GM21526 (cell line): ENCODE measurements at regions not wholly inside any gene's neighbourhood (a gene's known extent, or its start where the extent isn't known, plus 50 kb on each side); places are given as distances from the start of the nearest gene placed in this dataset.
"Not testable (repeated sequence)": the region's sequence is repeated elsewhere in the genome, so short reads cannot be mapped to it uniquely, and the experiment has no call there.

Experiments used
- ATAC-seq: cut with Tn5 transposase; IDR thresholded peaks from one replicate; pipeline ENCODE4 v1.9.1; 2021; ENCODE audit warnings: moderate library complexity; ENCODE audit not compliant: unreplicated experiment, low FRiP score

GRCh38 chr2:16104315-16104948 is 164.1 kb downstream of the MYCN start:
- no peak for ATAC-seq

DNA sequence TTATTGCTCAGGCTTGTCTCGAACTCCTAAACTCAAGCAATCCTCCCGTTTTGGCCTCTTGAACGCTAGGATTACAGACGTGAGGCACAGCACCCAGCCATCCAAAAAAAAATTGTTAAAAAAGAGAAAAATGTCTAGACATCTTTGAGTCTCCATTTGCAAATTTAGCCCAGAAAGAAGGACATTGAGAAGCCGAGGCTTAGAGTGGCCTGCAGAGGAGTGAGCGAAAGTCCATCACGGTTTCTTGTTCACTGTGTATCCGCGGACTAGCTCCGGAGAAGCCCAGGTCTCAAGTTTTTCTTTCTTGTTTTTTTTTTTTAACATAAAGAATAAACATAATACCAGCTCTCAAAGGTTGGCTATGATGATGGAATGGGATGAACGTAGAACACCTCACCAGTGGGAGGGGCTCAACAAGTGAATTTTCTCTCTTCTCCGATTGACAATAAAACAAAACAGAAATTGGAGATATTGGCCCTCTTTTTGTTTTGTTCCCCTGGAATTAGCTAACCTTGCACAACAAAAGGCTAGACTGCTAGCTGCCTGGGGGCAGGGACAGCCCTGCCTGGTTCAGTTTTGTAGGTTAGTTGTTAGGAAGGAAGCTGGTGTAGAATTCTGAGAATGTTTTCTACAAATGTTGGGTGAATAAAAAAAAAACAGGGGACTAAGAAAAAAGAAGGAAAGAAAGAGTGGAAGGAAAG is 163.4 kb downstream of the MYCN start:
- no peak for ATAC-seq

GRCh38 chr2:16102976-16103380 is 162.6 kb downstream of the MYCN start:
- no peak for ATAC-seq

DNA sequence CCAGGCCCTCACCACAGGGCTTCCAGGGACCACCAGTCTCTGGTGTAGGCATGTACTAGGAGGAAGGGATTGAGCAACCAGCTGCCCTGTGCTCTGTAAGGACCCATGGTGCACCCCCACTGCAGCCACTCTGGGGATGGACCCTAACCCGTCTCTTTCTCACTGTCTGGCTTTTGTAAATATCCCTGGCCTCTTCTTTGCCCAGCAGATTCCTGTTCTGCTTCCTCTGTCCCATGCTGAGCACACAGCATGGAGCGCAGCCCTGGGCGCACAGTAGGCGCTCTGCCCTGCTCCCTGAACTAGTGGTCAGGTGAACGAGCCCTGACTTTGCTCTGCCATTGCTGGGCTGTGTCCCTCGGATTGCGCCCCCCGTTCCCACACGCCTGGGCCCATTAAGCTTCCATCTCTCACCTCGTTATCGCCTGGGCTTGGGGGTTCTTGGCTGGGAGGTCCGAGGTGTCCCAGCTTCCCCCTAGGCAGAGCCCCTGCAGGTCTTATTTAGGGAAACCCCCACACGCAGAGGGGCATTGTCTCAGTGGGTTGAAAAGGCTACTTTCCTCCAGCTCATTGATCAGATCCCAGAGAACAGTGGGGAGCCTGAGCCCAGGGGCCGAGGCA is 162.1 kb downstream of the MYCN start:
- no peak for ATAC-seq

DNA sequence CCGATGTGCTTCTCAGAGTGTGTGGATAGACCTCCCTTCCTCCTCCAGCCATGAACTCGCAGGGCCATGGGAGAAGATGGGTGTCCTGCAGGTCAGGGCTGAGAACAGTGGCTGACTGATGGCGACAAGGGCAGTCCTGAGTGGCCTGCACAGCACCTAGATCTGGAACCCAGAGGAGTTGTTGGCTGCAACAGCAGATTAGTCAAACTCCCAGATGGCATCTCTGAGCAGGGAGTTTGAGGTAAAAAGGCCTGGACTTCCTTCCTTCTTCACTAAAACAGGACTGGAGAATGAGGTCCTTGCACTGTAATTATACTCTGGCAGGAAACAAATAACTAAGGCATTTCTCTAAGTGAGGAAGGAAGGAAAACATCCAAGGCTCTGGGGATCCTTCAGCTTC is 160.8 kb downstream of the MYCN start:
- ATAC-seq = no peak

DNA sequence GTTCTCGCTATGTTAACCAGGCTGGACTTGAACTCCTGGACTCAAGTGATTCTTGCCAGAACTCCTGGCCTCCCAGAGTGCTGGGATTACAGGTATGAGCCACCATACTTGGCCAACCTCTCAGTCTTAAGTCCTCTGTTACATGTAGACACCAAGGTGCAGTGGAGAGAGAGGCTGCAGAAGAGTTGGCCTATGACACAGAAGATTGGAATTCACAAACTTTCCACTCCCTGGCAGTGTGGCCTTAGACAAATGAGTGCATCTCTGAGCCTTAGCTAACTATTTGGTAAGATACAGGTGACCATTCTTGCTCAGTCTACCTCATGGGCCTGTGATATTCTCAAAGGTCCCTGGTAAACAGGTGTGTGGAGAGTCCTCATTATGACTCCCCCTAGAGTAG is 159.7 kb downstream of the MYCN start:
- no peak for ATAC-seq

DNA sequence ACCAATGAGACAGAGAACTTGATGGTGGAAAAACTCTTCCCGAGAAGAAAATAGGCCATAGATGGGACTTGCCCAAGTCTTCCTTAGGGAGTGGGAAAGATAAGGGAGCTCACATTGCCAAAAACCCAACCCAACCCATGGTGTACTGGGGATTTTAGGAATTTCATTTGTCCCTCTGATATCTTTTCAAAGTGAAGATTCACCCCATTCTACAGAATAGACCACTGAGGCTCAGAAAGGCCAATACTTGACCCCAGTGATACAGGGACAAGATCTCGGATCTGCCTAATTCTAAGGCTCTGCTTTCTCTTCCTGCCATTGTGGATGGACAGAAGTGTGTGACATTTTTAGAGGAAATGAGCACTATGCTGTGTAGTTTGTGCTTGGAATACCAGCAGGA is 159.0 kb downstream of the MYCN start:
- no peak for ATAC-seq

- no peak for ATAC-seq
Observed at GRCh38 chr2:16096962-16097361, 156.6 kb downstream of the MYCN start.

DNA sequence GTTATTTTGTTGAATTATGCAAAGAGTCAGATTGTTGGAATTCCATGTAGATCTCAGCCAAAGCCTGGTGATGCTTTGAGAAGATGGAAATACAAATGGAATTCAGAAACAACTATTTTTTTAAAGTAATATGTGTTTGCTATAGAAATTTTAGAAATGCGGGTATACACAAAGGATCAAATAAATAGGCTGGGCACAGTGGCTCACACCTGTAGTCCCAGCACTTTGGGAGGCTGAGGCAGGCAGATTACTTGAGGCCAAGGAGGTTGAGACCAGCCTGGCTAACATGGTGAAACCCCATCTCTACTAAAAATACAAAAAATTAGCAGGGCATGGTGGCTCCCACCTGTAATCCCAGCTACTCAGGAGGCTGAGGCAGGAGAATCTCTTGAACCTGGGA is 155.1 kb downstream of the MYCN start:
- not testable (repeated sequence) for ATAC-seq

DNA sequence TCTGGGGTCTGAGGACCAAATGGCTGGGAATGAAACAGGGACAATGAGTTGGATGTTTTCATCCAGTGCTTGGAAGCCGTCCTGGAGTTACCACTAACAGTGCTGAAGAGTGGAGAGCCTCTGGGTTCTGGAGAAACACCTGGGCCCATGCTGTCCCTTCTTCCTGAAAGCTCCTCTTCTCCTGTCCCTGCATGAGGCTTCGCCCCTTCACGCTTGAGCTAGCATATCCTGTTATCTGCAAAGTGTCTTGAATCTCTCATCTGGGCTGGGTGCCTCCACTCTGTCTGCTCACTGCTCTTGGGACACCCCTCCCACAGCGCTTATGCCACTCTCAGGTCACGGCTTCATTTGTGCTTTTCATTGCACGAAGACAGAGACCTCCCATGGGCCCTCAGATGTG is 154.5 kb downstream of the MYCN start:
- no peak for ATAC-seq

- no peak for ATAC-seq
Observed at GRCh38 chr2:16093639-16094529, 153.5 kb downstream of the MYCN start.

GRCh38 chr2:16092861-16093638 is 152.7 kb downstream of the MYCN start:
- ATAC-seq = no peak

DNA sequence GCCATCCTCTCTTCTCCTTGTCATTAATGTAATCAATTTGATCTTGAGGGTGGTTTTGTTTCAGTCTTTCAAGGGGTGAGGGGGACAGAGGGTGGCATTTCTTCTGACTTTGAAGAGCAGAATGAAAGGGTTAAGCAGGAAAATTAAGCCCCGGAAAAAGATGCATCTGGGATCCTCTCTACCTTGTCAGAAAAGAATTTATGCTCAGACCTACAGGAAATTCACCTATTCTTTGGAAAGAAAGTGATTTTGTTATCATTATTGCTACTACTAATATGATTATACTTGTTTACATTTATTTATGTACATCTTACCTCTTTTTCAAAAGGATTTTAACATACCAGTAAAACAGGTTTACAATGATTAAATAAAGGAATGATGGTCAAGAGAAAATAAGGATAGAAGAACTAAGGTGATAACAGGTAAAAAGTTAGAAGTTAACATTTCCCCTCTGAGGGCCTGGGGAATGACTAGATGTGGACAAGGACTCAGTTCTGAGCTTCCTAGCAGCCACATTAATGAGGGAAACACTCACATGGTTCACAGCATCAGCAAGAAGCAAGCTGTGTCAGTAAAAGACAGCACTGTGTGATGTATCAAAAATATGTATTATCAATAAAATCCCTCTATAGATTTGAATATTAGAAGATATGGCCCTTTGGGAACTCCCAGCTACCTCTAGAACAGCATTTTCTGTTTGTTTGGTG is 151.4 kb downstream of the MYCN start:
- ATAC-seq = no peak

DNA sequence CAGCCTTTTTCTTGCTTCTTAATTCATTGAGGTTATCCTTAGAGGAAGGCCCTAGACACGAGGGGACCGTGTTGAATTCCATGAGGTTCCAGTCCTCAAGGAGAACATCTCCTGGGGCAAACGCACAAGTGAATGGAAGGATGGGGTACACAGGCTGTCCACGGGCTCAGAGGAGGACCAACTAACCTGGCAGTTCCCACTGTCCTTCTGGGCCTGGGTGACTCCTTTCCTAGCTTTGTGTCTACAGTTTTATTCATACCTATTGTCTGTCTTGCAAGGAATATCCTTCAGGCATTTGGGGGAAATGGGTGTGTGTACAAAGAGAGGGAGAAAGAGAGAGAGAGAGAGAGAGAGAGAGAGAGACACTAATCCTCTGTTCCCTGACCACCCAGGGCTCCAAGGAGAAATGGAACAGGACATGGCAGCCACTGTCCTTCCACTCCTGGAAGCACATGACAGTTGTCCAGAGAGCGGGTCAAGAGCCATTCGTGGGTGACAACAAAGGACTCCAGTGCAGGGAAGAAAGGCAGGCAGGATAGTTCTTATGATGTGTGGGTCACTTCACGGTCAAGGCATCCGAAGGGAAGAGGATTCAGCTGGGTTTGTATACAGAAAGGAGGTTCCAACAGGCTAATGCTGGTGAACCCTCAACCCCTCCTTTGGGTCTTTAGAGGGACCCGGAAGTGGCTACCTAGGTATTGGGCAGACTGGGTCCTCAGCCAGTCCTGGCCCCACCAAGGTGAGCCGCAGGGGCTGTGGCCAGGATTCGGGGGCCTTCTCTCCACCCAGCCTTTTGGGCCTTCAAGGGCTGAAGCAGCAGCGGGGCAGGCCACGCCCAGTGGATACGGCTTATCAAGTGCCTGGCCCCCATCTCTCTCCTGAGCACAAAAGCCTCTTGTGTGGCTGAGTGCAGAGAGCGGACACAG is 150.6 kb downstream of the MYCN start:
- ATAC-seq = no peak

DNA sequence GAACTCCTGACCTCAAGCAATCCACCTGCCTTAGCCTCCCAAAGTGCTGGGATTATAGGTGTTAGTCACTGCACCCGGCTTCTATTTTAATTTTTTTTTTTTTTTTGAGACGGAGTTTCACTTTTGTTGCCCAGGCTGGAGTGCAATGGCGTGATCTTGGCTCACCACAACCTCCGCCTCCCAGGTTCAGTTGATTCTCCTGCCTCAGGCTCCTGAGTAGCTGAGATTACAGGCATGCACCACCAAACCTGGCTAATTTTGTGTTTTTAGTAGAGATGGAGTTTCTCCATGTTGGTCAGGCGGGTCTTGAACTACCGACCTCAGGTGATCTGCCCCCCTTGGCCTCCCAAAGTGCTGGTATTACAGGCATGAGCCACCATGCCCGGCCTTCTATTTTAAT is 149.1 kb downstream of the MYCN start:
- not testable (repeated sequence) for ATAC-seq

DNA sequence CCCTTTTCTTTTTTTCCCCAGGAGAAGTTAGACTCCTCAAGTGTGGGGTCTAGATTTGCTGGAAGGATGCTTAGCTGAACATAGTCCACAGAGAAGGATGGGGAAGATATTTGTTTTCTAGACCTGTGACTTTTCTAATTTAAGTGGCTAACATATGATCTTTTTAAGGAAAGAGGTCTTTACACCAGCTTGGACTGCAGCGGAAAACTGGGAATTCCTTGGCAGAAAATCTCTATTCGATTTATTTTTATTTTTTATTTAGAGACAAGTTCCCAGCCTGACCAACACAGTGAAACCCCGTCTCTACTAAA is 148.4 kb downstream of the MYCN start:
- no peak for ATAC-seq

- no peak for ATAC-seq
Observed at GRCh38 chr2:16088035-16088801, 147.9 kb downstream of the MYCN start.

DNA sequence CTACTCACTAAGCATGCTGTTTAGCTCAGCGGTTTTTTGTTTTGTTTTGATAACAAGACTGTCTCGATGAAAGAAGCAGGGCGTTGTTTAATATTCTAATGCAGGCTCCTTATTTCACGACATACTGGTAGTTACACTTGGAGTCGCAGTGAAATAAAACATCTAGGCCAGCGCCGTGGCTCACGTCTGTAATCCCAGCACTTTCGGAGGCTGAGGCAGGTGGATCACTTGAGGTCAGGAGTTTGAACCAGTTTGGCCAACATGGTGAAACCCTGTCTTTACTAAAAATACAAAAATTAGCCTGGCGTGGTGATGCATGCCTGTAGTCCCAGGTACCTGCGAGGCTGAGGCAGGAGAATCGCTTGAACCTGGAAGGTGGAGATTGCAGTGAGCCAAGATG is 145.8 kb downstream of the MYCN start:
- ATAC-seq = not testable (repeated sequence)
